Panc1 (cell line): ENCODE measurements at regions not wholly inside any gene's neighbourhood (a gene's known extent, or its start where the extent isn't known, plus 50 kb on each side); places are given as distances from the start of the nearest gene placed in this dataset. TPM values are rescaled to one million over a fixed set of nuclear protein-coding genes. Genes with fewer than 3 reads are reported as not detected.

ENCODE experiments used
- ATAC-seq: fragments of 200-7000 bp; cut with Tn5 transposase; 2 replicates; pipeline ENCODE4 v1.9.1; 2020; ENCODE audit warnings: mild to moderate bottlenecking, moderate library complexity
- BruUV-seq: library from RNA; stranded (reverse); fragments of 400-500 nt; replicated peaks from 2 replicates; lab custom pipeline; 2021; lab: Mats Ljungman, UMichigan
- CTCF ChIA-PET: fragments of 300-600 bp; sonication (Branson Sonifier 250); formaldehyde crosslinking; loops from one replicate; lab custom pipeline; 2022; ENCODE audit warnings: antibody characterized with exemption; lab: Charles Lee
- POLR2A ChIA-PET: fragments of 300-600 bp; sonication (Branson Sonifier 250); formaldehyde crosslinking; loops from one replicate; lab custom pipeline; 2022; ENCODE audit warnings: antibody characterized with exemption; lab: Charles Lee
- DNase-seq: peaks from one replicate; pipeline ENCODE4 v3.0.0-alpha.2; 2010; ENCODE audit warnings: low read depth, low spot score
- H3K27ac ChIP-seq: 2 replicates; pipeline ENCODE4 v1.5.1; 2011; ENCODE audit warnings: mild to moderate bottlenecking, low read length, inconsistent platforms
- H3K27me3 ChIP-seq: fragments of 200-500 bp; sonication (Bioruptor generic); 2 replicates; pipeline ENCODE4 v1.6.0; 2014; ENCODE audit warnings: low read length, inconsistent platforms; ENCODE audit not compliant: control insufficient read depth, insufficient read depth
- H3K36me3 ChIP-seq: fragments of 200-500 bp; sonication (Bioruptor generic); 2 replicates; pipeline ENCODE4 v1.5.1; 2014; ENCODE audit warnings: inconsistent platforms, mild to moderate bottlenecking, low read length, moderate library complexity; ENCODE audit not compliant: control insufficient read depth, insufficient read depth
- H3K4me1 ChIP-seq: 2 replicates; pipeline ENCODE4 v1.5.1; 2011; ENCODE audit warnings: inconsistent platforms, mild to moderate bottlenecking, low read length, moderate library complexity; ENCODE audit not compliant: control insufficient read depth, insufficient read depth
- H3K4me3 ChIP-seq, 2 experiments: 2 replicates each; pipeline ENCODE4 v1.5.1; 2011 to 2012; ENCODE audit warnings: low read depth in 2 of 2, low read length in 2 of 2, mild to moderate bottlenecking in 2 of 2, inconsistent platforms in 1 of 2, moderate library complexity in 1 of 2
- H3K9me3 ChIP-seq: fragments of 200-500 bp; sonication (Bioruptor generic); 2 replicates; pipeline ENCODE4 v1.5.1; 2014; ENCODE audit warnings: low read depth, mild to moderate bottlenecking, inconsistent platforms, low read length, moderate library complexity; ENCODE audit not compliant: control insufficient read depth, insufficient read depth
- POLR2AphosphoS5 ChIP-seq: IDR thresholded peaks from 2 replicates; pipeline ENCODE4 v1.6.1; 2012; ENCODE audit warnings: mild to moderate bottlenecking, low read depth, low read length, moderate library complexity
- in situ Hi-C: cut with HindIII; loops from 2 replicates; pipeline ENCODE4 v1.10.0; 2016; ENCODE audit warnings: low sequenced_read_pairs, low pct_unique_long_range_greater_than_20kb
- intact Hi-C: fragments of 100-400 bp; cut with micrococcal nuclease; formaldehyde crosslinking; loops from one replicate; pipeline ENCODE4 v1.10.0; 2022; ENCODE audit not compliant: unreplicated experiment
- microRNA-seq: library from miRNA; unstranded; fragments of <30 nt; microRNA quantifications from one replicate; pipeline ENCODE4 v1.1.0, GENCODE V29; 2020; ENCODE audit not compliant: unreplicated experiment
- TF ChIP-seq, protein P1 (sequence below): fragments of 450-650 bp; IDR thresholded peaks from 2 replicates; pipeline ENCODE4 v1.5.1; 2017; ENCODE audit warnings: mild to moderate bottlenecking
- TF ChIP-seq, protein P2 (sequence below), 2 experiments: IDR thresholded peaks; 2 replicates each; pipeline ENCODE4 v1.6.1; 2011 to 2012; ENCODE audit warnings: low read depth in 2 of 2, control low read depth in 1 of 2, low read length in 1 of 2, mild to moderate bottlenecking in 1 of 2, moderate library complexity in 1 of 2; ENCODE audit not compliant: insufficient read depth in 1 of 2

DNA sequence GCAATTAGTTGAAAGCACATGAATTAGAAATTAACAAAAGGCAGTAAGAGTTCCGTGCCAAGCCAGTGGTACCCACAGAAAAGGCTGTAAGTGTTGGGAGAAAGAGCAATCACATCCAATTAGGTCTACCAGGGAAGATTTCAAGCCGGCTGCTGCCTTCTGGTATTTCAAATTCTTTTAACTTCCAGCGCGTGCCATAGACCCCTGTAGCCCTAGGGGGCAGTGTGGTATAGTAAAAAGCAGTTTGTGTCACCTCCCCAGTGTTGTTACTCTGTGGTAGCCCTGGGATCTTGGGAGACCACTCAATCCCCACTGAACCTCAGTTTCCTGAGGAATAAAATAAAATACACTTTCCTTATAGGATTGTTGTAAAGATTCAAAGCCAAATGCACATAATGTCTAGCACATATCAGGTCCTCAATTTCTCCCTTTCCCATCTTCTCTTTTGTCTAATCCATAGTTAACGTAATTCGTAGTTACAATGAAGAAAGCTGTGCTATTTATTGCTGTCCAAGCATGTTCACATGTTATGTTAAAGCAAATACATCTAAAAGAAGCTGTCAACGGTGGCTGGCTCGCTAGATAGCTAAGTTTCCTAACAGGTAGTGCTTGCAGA is 230.2 kb downstream of the TDRD3 start:
- Histone ChIP-seq H3K27ac (no peak overlapping the region), H3K27me3 (no peaks in the 10 kb centered on the region), H3K4me3 (no peak overlapping the region), H3K36me3 (no peaks in the 10 kb centered on the region), H3K4me1 (no peaks in the 10 kb centered on the region), H3K9me3 (no peaks in the 10 kb centered on the region)
- TF ChIP-seq POLR2AphosphoS5, result no peak
- TF ChIP-seq, protein P1, sequence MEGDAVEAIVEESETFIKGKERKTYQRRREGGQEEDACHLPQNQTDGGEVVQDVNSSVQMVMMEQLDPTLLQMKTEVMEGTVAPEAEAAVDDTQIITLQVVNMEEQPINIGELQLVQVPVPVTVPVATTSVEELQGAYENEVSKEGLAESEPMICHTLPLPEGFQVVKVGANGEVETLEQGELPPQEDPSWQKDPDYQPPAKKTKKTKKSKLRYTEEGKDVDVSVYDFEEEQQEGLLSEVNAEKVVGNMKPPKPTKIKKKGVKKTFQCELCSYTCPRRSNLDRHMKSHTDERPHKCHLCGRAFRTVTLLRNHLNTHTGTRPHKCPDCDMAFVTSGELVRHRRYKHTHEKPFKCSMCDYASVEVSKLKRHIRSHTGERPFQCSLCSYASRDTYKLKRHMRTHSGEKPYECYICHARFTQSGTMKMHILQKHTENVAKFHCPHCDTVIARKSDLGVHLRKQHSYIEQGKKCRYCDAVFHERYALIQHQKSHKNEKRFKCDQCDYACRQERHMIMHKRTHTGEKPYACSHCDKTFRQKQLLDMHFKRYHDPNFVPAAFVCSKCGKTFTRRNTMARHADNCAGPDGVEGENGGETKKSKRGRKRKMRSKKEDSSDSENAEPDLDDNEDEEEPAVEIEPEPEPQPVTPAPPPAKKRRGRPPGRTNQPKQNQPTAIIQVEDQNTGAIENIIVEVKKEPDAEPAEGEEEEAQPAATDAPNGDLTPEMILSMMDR, result peak; percentile 71
- TF ChIP-seq, protein P2, sequence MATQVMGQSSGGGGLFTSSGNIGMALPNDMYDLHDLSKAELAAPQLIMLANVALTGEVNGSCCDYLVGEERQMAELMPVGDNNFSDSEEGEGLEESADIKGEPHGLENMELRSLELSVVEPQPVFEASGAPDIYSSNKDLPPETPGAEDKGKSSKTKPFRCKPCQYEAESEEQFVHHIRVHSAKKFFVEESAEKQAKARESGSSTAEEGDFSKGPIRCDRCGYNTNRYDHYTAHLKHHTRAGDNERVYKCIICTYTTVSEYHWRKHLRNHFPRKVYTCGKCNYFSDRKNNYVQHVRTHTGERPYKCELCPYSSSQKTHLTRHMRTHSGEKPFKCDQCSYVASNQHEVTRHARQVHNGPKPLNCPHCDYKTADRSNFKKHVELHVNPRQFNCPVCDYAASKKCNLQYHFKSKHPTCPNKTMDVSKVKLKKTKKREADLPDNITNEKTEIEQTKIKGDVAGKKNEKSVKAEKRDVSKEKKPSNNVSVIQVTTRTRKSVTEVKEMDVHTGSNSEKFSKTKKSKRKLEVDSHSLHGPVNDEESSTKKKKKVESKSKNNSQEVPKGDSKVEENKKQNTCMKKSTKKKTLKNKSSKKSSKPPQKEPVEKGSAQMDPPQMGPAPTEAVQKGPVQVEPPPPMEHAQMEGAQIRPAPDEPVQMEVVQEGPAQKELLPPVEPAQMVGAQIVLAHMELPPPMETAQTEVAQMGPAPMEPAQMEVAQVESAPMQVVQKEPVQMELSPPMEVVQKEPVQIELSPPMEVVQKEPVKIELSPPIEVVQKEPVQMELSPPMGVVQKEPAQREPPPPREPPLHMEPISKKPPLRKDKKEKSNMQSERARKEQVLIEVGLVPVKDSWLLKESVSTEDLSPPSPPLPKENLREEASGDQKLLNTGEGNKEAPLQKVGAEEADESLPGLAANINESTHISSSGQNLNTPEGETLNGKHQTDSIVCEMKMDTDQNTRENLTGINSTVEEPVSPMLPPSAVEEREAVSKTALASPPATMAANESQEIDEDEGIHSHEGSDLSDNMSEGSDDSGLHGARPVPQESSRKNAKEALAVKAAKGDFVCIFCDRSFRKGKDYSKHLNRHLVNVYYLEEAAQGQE (IDR thresholded peaks at IDR 0.05; ENCODE audit: insufficient read depth in 1 of 2, low read depth in 2 of 2, low read length in 1 of 2), result no peak
- no TSS peak for BruUV-seq
- in situ Hi-C loops, result no loop called here
- DNase-seq, result no peak
- intact Hi-C loops, result loop anchor here (10.0 kb wide), 1 partner anchor 788 kb away; the partner anchor contains the start of gene PCDH20
- POLR2A ChIA-PET, result no interaction called here
- 0 out of 2 replicates have a peak, but pooled peaks have one; percentile 63 for ATAC-seq
- CTCF ChIA-PET, result interaction anchor here (0.7 kb wide), 1 partner anchor 812 kb away, joined by 3 read pairs; no protein-coding TSS in a partner anchor

Small RNA genes lying in the stretch of these regions (microRNA-seq; reads per million reads assigned to microRNA genes)
- not detected for gene MIR3169
